Right renal cortex interstitium (tissue), 3 donors: ENCODE measurements at regions not wholly inside any gene's neighbourhood (a gene's known extent, or its start where the extent isn't known, plus 50 kb on each side); places are given as distances from the start of the nearest gene placed in this dataset.
"Not testable (repeated sequence)": the region's sequence is repeated elsewhere in the genome, so short reads cannot be mapped to it uniquely, and the experiment has no call there.

Experiments
- DNase-seq, 3 donors: peaks; one replicate each; pipeline ENCODE4 v3.0.0-alpha.2; 2013; ENCODE audit warnings: low read depth in 3 of 3, low spot score in 2 of 3

GRCh38 chr20:43837856-43838702 lies 76.6 kb upstream of the TOX2 start:
- no peak for DNase-seq

DNA sequence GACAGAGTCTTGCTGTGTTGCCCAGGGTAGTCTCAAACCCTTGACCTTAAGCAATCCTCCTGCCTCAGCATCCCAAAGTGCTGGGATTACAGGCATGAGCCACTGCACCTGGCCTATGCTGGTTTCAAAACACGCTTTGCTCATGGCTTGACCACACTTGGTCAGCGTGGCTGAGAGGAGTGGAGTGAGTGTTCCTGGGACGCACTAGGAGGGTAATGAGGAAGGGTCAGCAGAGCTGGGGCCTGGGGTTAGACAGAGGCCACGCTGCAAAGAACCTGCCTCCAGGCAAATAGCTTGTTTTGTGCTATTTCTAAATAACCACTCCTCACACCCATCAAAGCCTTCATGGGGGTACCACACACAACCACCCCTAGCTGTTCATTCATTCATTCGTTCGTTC lies 77.9 kb upstream of the TOX2 start:
- DNase-seq = no peak

GRCh38 chr20:43835944-43836508 lies 78.6 kb upstream of the TOX2 start:
- DNase-seq = no peak

DNA sequence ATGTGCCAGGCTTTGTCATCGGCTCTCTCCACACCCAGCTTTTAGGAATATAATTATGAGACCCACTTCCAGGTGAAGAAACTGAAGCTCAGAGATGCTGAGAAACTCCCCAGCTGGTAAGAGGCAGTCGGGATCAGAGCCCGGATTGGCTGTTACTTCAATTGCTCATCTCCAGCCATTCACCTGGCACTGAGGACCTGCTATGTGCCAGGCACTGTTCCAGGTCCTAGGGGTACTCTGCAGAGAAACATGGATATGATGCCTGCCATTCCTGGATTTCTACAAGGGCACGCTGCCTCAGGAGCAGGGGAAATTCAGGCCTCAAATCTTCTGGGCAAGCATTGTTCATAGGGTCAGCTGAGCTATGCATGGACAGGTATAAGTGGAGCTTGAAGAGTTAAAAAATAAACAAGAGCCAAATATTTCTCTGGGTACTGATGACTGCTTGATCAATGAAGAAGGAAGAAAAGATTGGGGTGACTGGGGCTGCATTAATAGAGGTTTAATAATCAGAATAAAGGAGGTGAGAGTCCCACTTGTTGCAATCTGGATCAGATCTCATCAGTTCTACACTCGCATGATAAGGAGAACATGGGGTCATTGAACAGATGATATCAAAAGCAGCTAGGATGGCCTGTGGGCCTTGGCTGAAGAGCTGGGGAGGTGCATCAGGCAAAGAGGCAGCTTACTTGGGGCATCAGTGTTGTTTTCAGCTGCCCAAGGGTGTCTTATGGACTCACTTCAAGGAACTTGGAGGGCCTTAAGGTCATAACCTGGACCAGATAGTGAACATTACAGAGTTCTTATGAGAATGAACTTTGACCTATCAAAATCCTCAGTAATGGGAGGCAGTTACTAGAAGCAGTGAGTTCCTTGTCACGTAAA lies 80.9 kb upstream of the TOX2 start:
- DNase-seq = no peak

DNA sequence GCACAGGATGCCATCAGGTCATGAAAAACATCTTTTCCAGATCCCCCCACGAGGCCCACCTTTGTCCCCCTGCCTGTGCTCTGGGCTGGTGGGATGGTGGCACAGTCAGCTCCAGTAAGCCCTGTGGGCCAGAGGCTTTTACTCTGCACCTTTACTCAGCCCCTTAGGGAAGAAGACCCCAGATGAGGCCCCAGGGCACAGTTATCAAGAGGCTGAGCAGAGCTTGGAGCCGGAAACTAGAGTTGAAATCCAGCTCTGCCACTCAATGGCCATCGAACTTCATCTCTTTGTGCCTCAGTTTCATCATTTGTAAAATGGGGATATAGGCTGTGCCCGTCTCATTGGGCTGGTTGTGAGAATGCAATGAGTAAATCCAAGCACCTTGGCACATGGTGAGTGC lies 81.7 kb upstream of the TOX2 start:
- no peak for DNase-seq

GRCh38 chr20:43832096-43832816 lies 82.4 kb upstream of the TOX2 start:
- no peak for DNase-seq

- DNase-seq = no peak
These were observed 83.1 kb upstream of the TOX2 start for GRCh38 chr20:43831481-43832065.

- DNase-seq = no peak
These were observed 83.8 kb upstream of the TOX2 start for GRCh38 chr20:43830883-43831282.

DNA sequence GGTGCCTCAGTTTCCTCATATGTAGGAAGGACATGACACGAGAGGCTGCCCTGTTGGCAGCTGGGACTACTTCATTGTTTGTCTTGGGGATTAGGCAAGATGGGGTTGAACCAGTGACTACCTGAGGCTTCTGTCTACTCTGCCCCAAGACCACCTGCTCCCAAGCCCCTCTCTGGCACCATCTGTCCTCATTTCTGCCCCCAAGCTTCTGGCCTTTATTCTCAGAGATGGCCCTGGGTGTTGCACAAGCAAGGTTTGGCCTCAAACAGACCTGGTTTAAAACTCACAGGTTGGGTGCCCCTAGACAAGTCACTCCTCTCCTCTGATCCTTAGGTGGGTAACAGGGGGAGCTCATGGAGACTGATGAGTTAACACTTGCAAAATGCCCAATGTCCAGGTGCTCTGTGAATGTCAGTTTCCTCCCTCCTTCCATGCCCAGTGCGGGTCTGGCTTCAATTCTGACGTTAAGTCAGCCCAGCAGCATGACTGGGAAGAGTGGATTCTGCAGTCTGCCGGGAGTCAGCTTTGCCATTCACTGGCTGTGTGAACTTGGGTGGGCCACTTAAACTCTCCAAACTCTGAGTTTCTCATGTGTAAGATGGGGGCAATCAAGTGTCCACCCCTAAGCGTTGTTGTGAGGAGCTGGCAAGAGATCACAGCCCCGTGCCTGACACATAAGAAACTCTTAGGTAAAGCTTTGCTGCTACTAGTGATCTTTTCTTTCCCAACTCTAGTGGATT lies 84.5 kb upstream of the TOX2 start:
- DNase-seq = no peak

- no peak for DNase-seq
These were observed 86.6 kb upstream of the TOX2 start for GRCh38 chr20:43827940-43828562.

DNA sequence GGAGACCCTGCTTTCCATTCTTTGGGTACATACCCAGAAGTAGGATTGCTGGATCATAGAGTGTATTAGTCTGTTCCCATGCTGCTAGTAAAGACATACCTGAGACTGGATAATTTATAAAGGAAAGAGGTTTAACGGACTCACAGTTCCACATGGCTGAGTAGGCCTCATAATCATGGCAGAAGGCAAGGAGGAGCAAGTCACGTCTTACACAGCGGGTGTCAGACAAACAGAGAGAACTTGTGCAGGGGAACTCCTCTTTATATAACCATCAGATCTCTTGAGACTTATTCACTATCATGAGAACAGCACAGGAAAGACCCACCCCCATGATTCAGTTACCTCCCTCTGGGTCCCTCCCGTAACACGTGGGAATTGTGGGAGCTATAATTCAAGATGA lies 87.7 kb upstream of the TOX2 start:
- DNase-seq = not testable (repeated sequence)

- no peak for DNase-seq
These were observed 89.1 kb upstream of the TOX2 start for GRCh38 chr20:43825581-43825980.

DNA sequence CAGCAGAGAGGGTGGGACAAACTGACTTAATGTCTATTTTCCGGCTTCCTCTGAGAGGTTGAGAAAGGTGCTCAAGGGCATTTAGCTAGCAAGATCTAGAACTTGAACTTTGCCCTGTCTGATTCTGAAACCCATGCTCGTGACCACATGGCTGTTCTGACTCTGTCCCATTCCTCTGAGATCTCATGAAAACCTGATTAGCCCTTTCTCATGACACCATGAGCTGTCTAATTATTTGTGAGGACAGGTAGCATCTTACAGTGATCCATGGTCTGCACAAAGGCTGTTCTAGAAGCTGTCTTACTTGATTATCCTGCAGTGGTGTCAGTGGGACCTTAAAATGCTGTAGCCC lies 89.6 kb upstream of the TOX2 start:
- DNase-seq = no peak

GRCh38 chr20:43824309-43825050 lies 90.2 kb upstream of the TOX2 start:
- peak in 1 of 3 donors; percentile 26 for DNase-seq

- DNase-seq = no peak
These were observed 92.9 kb upstream of the TOX2 start for GRCh38 chr20:43821795-43822194.

GRCh38 chr20:43820731-43821330 lies 93.8 kb upstream of the TOX2 start:
- DNase-seq = no peak

DNA sequence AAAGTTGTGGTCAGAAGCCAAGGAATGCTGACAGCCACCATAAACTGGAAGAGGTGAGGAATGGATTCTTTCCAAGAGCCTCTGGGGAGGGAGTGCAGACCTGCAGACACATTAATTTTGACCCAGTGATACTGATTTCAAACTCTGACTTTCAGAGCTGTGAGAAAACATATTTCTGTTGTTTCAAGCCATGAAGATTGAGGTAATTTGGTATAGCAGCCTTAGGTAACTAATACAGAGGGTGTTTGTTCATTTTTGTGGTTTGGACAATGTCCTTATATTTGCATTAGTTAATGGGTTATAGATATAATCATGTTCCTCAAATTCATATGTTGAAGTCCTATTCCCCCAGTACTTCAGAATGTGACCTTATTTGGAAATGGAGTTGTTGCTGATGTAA lies 85.4 kb upstream of the GTSF1L start:
- DNase-seq = no peak

DNA sequence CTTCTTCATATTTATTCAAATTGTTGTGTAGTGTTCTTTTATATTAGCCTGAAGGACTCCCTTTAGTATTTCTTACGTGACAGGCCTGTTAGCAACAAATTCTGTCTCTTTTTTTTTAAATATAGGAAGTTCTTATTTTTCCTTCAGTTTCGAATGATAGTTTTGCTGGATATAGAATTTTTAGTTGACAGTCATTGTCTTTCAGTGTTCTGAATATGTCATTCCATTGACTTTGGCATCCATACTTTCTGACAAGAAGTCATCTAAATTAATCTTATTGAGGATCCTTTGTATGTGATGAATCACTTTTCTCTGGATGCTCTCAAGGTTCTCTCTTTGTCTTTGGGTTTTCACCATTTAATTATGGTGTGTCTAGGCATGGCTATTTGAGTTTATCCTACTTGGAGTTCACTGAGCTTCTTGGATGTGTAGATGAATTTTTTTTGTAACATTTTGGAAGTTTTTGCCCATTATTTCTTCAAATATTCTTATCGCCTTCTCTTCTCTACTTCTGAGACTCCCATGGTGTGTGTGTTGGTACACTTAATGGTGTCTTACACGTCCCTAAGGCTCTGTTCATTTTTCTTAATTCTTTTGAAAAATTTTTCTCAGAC lies 82.5 kb upstream of the GTSF1L start:
- DNase-seq = no peak
